Lower leg skin (tissue), 4 donors: ENCODE measurements at regions not wholly inside any gene's neighbourhood (a gene's known extent, or its start where the extent isn't known, plus 50 kb on each side); places are given as distances from the start of the nearest gene placed in this dataset.

Source experiments
- DNase-seq, 2 donors: peaks; one replicate each; pipeline ENCODE4 v3.0.0-alpha.2; 2019; ENCODE audit warnings: low spot score in 2 of 2
- H3K4me3 ChIP-seq: fragments of 200-600 bp; sonication (generic); 2 replicates; pipeline ENCODE4 v1.5.1; 2017; ENCODE audit warnings: mild to moderate bottlenecking, low read depth; ENCODE audit not compliant: poor library complexity, severe bottlenecking
- POLR2A ChIP-seq, 2 donors: fragments of 450-650 bp; IDR thresholded peaks; one replicate each; pipeline ENCODE4 v1.6.1; 2016 to 2017; ENCODE audit warnings: antibody characterized with exemption in 2 of 2, mild to moderate bottlenecking in 1 of 2, moderate library complexity in 1 of 2
- WGBS, 2 donors: methylation state at CpG; one replicate each; pipeline ENCODE4 v1.1.5; 2018; 5-methylcytosine and 5-hydroxymethylcytosine counted together
- intact Hi-C: fragments of 100-400 bp; cut with DNase I; formaldehyde crosslinking; loops from one replicate; pipeline ENCODE4 v1.15.0; 2023; ENCODE audit warnings: low total_unique reads
- TF ChIP-seq, protein P1 (sequence below), 3 donors: fragments of 450-650 bp; IDR thresholded peaks; one replicate each; pipeline ENCODE4 v1.5.1; 2016; ENCODE audit warnings: antibody characterized with exemption in 3 of 3, mild to moderate bottlenecking in 3 of 3, moderate library complexity in 2 of 3

DNA sequence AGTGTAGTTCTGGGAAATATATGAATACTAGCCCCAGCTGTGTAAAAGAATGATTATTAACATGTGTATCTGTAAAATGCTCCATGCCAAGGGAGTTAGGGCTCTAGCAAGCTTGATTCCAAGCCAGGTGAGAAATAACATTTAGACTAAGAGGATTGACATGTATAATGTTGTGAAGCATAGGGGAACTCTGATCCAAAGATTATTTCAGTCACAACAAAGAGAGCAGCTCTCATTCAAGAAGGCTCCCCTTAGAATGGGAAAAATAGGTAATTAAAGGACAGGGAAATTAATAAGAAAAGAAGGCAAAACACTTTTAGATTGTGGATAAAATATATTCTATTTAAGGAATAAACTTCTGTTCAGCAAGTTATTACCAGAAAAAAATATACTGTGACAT lies 347.3 kb upstream of the CDH7 start:
- intact Hi-C loops = no loop called here
- no peak for DNase-seq
- TF ChIP-seq, protein P1, sequence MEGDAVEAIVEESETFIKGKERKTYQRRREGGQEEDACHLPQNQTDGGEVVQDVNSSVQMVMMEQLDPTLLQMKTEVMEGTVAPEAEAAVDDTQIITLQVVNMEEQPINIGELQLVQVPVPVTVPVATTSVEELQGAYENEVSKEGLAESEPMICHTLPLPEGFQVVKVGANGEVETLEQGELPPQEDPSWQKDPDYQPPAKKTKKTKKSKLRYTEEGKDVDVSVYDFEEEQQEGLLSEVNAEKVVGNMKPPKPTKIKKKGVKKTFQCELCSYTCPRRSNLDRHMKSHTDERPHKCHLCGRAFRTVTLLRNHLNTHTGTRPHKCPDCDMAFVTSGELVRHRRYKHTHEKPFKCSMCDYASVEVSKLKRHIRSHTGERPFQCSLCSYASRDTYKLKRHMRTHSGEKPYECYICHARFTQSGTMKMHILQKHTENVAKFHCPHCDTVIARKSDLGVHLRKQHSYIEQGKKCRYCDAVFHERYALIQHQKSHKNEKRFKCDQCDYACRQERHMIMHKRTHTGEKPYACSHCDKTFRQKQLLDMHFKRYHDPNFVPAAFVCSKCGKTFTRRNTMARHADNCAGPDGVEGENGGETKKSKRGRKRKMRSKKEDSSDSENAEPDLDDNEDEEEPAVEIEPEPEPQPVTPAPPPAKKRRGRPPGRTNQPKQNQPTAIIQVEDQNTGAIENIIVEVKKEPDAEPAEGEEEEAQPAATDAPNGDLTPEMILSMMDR (IDR thresholded peaks at IDR 0.05) = no peak
- TF ChIP-seq POLR2A (IDR thresholded peaks at IDR 0.05) = no peak

DNA sequence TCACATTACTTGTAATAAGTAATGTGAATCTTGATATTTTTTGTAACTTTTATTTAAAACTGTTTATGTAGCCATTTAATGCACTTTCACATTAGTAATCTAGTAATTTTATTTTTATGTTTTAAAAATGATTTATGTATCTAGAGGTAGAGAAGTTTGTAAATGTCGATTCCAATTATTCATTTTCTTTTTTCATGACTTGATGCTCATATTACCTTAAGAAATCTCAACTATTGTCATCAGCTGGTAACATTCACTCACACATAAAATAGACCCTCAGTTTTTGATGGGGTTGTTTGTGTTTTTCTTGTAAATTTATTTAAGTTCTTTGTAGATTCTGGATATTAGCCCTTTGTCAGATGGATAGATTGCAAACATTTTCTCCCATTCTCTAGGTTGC lies 351.7 kb upstream of the CDH7 start:
- intact Hi-C loops = no loop called here
- WGBS, 2 donors = 88% methylated on average over 1 of the region's 1 CpG
- TF ChIP-seq, protein P1 (IDR thresholded peaks at IDR 0.05) = no peak
- TF ChIP-seq POLR2A (IDR thresholded peaks at IDR 0.05) = no peak
- H3K4me3 ChIP-seq = no peak overlapping the region
- no peak for DNase-seq

More for the DNA sequence above, 347.3 kb upstream of the CDH7 start:
- H3K4me3 ChIP-seq = no peak overlapping the region

DNA sequence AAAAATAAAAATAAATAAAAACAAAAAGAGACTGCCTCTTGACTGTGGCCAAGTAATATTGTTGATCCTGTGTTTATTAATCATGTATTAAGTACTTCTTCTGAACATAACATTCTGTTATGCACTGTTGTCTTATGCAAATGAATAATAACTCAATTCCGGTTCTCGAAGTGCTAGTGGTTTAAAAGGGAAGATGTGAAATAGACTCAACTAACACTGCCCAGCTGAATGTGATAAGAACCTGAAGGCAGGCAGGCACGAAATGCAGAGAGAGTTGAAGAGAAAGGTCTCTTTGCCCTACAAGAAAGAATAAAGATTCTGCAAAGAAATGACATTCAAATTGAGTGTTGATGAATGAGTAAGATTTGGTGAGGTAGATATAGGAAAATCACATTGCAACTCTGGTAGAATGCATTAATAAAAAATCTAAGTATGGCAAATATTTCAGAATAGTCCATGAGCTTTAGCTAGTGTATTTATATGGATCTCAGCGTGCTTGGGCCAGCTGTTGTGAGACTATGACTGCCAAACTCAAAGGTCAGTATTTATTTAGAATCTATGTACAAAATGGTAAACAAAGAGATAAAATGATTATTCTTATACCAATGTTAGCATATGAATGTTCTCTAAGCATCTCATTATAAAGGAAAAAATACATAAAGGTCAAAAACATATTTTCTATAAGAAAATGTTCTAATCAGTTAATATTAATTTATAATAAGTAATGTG lies 352.3 kb upstream of the CDH7 start:
- WGBS, 2 donors = 74 to 76% methylated on average over 4 of the region's 4 CpGs
- no peak for DNase-seq
- TF ChIP-seq POLR2A (IDR thresholded peaks at IDR 0.05) = no peak
- TF ChIP-seq, protein P1 (IDR thresholded peaks at IDR 0.05) = no peak
- intact Hi-C loops = no loop called here
- H3K4me3 ChIP-seq = no peak overlapping the region

DNA sequence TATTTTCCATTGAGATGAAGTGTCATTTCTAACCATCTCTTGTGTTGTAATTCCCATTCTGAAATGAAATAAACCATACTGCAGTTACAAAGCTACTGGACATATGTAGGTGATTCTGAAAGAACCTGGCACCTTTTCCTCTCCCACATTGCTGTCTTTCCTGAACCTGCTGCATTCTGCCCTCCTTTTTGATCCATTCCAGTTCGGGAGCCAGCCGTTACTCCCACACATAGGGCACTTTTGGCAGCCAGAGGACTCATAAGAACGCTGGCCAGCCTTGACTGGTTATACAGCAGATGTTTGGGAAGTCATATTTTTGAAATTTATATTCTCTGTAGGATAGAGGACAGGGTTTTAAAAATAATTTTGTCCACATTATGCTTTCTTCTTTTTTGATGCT lies 369.8 kb upstream of the CDH7 start:
- intact Hi-C loops = no loop called here
- no peak for DNase-seq
- TF ChIP-seq POLR2A (IDR thresholded peaks at IDR 0.05) = no peak
- TF ChIP-seq, protein P1 (IDR thresholded peaks at IDR 0.05) = no peak
- H3K4me3 ChIP-seq = no peak overlapping the region
- 49 to 63% methylated on average over 3 of the region's 3 CpGs for WGBS, 2 donors

DNA sequence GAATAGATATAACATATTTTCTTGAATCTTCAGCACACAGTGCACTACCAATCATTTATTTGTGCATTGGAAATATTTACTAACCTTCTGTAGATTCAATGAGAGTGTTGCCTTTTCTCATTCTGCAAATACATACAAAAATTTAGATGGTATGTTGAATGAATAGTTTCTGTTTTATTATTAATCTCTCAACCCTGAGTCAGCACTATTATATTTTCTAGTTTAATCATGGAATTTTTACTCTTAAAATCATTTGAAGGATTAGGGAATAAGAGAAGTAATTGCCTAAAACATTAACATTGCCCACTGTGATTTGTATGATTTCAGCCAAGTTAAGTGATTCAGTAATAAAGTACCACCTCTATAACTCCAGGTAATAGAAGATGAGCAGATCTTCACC lies 370.2 kb upstream of the CDH7 start:
- intact Hi-C loops = no loop called here
- TF ChIP-seq, protein P1 (IDR thresholded peaks at IDR 0.05) = no peak
- TF ChIP-seq POLR2A (IDR thresholded peaks at IDR 0.05) = no peak
- no peak for DNase-seq
- no peak overlapping the region for H3K4me3 ChIP-seq

DNA sequence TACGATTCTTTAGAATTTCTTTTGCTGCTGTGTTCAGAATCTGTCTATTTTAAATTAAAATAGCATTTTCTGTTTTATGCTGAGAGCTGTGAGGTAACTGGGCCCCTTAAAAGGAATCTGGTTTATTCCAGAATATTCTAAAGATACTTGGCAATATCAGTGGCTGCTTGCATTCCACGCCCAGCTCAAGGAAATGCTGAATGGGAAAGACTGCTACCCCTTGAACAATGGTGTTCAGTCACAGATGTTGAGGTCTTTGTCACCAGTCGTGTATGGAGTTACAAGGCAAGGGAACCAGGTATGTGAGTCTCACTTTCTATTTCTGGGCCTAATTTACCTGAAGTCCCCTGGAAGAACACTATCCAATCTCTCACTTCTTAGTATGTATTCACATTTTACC lies 377.9 kb upstream of the CDH7 start:
- intact Hi-C loops = no loop called here
- no peak overlapping the region for H3K4me3 ChIP-seq
- DNase-seq = no peak
- 84 to 86% methylated on average over 3 of the region's 3 CpGs for WGBS, 2 donors
- TF ChIP-seq, protein P1 (IDR thresholded peaks at IDR 0.05) = no peak
- no peak for TF ChIP-seq POLR2A (IDR thresholded peaks at IDR 0.05)
